Heart right ventricle (tissue), 16 donors: ENCODE measurements at regions not wholly inside any gene's neighbourhood (a gene's known extent, or its start where the extent isn't known, plus 50 kb on each side); places are given as distances from the start of the nearest gene placed in this dataset.

Experiments
- ATAC-seq, 8 donors: fragments of 200-7000 bp; cut with Tn5 transposase; one replicate each; pipeline ENCODE4 v1.9.1; 2020; ENCODE audit warnings: mild to moderate bottlenecking in 8 of 8, moderate library complexity in 8 of 8, moderate number of reproducible peaks in 1 of 8
- DNase-seq, 2 donors: peaks; one replicate each; pipeline ENCODE4 v3.0.0-alpha.2; 2020
- H3K27ac ChIP-seq, 10 donors: fragments of 200-600 bp; sonication (generic) in 2 of 10; one replicate each; pipeline versions ENCODE4 v1.5.0 to v1.8.0; 2020 to 2022; ENCODE audit warnings: mild to moderate bottlenecking in 3 of 10
- H3K27me3 ChIP-seq, 7 donors: fragments of 200-600 bp; one replicate each; pipeline ENCODE4 v1.8.0; 2021 to 2022; ENCODE audit warnings: mild to moderate bottlenecking in 2 of 7
- H3K36me3 ChIP-seq, 9 donors: fragments of 200-600 bp; sonication (generic) in 1 of 9; one replicate each; pipeline versions ENCODE4 v1.5.0 to v1.8.0; 2020 to 2022; ENCODE audit warnings: mild to moderate bottlenecking in 2 of 9
- H3K4me1 ChIP-seq, 9 donors: fragments of 200-600 bp; sonication (generic) in 1 of 9; one replicate each; pipeline versions ENCODE4 v1.5.0 to v1.8.0; 2020 to 2022; ENCODE audit warnings: mild to moderate bottlenecking in 4 of 9
- H3K4me3 ChIP-seq, 10 donors: fragments of 200-600 bp; sonication (generic) in 2 of 10; one replicate each; pipeline versions ENCODE4 v1.5.0 to v1.8.0; 2020 to 2022; ENCODE audit warnings: mild to moderate bottlenecking in 7 of 10, moderate library complexity in 2 of 10
- H3K9me3 ChIP-seq, 11 donors: fragments of 200-600 bp in 10 of 11; sonication (generic) in 2 of 11; one replicate each; pipeline versions ENCODE4 v1.5.0 to v1.8.0; 2013 to 2022; ENCODE audit warnings: mild to moderate bottlenecking in 2 of 11, control low read depth in 1 of 11, moderate library complexity in 1 of 11
- CTCF ChIP-seq, 9 donors: fragments of 200-600 bp; sonication (generic) in 2 of 9; IDR thresholded peaks; one replicate each; pipeline versions ENCODE4 v1.5.0 to v1.8.0; 2021 to 2022; ENCODE audit warnings: antibody characterized with exemption in 9 of 9, mild to moderate bottlenecking in 5 of 9, moderate library complexity in 1 of 9
- WGBS, 2 donors: extraction: QIAGEN DNeasy Blood & Tissue Kit; methylation state at CpG; one replicate each; pipeline ENCODE4 v1.1.7; 2013; ENCODE audit warnings: inconsistent platforms in 1 of 2; 5-methylcytosine and 5-hydroxymethylcytosine counted together
- intact Hi-C, 10 donors: fragments of 100-400 bp; cut with DNase I; formaldehyde crosslinking; loops; one replicate each; pipeline versions ENCODE4 v1.11.1 to v1.14.2; 2022
- donor health status: Arrhythmogenic right ventricular cardiomyopathy.
- donor health status: ischemic (EF 13 %, LVEDD 7.1; RV severe dilation, severe dysfunction).
- donor health status: healthy with polysubstance abuse.
- donor health status: DM: no; HTN: yes; CAD: no.
- donor health status: DM: no; HTN: no; CAD: no.
- donor health status: ischemic (EF 25% LVEDD 6.9; RV normal size, moderate dysfunction).
- donor health status: ischemic (EF 25% LVEDD 5.7; RV mildly dilated, moderate dysfunction).
- donor health status: healthy.
- donor health status: DM: yes; HTN: yes; CAD: no.
- donor health status: Ischemic cardiomyopathy.
- donor health status: ischemic (EF 35%, LVEDD 5.7; RV mildly dilated, moderate dysfunction).
- donor health status: nonischemic (EF 11% LVEDD 7.7; RV severe dilation, severe dysfunction).
- donor health status: DM: yes; HTN: yes; CAD: no.
- donor health status: PGD.
- donor health status: ischemic (EF 29% LVEDD 5.4; RV normal size, mild dysfunction).
- donor health status: nonischemic (EF 23%, LVEDD 6.1; RV moderate dilation, normal function).

DNA sequence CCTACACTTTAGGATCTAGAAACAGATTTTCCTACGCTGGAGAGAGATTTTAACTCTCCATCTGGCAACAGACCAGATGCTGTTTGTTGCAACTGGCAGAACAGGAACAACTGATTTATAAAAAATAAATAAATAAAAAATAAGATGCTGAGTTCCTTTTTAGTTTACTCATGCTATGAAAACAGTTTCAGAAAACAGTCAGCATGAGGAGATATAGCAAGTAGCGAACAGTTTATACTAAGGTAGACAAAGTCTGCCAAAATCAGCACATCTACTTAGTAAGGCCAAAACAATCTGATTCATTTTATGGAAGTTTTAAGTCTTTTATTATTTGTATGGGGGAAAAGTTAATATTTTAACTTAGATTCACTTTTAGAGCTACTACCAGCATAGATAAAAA, 974.0 kb upstream of the CNTNAP5 start:
- ATAC-seq (no peak), DNase-seq (no peak)
- H3K27ac ChIP-seq = no peak overlapping the region
- H3K27me3 ChIP-seq = no peaks in the 10 kb centered on the region
- H3K36me3 ChIP-seq = no peaks in the 10 kb centered on the region
- H3K4me3 ChIP-seq = no peak overlapping the region
- H3K4me1 ChIP-seq = no peaks in the 10 kb centered on the region
- intact Hi-C loops = no loop called here
- TF ChIP-seq CTCF (IDR thresholded peaks at IDR 0.05) = no peak
- 67 to 84% methylated on average over 2 of the region's 2 CpGs for whole genome bisulfite sequencing, 2 donors
- peaks cover 0 to 18% (median 0%) of the 10 kb centered on the region in 11 donors for H3K9me3 ChIP-seq

GRCh38 chr2:123061534-123061933, 963.6 kb upstream of the CNTNAP5 start:
- intact Hi-C loops = no loop called here
- no peak for TF ChIP-seq CTCF (IDR thresholded peaks at IDR 0.05)

DNA sequence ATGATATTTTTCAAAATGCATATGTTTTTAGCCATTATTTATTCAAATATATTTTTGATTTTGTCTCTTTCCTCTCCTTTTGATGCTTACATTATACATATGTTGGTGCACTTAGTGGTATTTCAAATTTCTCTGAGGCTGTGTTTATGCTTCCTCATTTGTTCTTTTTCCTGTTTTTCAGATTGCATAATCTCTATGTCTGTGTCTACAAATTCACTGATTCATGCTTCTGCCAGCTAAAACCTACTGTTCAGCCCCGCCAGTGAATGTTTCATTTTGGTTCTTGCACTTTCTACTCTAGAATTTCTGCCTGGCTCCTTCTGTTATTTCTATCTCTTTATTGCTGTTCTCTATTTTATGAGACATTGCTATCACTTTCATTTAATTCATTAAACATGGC, 951.7 kb upstream of the CNTNAP5 start:
- no peak for TF ChIP-seq CTCF (IDR thresholded peaks at IDR 0.05)
- peaks cover 0 to 11% (median 0%) of the 10 kb centered on the region in 11 donors for H3K9me3 ChIP-seq

More at GRCh38 chr2:123061534-123061933, 963.6 kb upstream of the CNTNAP5 start:
- WGBS, 2 donors = 71 to 74% methylated on average over 2 of the region's 2 CpGs
- H3K4me3 ChIP-seq = no peak overlapping the region
- H3K27me3 ChIP-seq = no peaks in the 10 kb centered on the region
- no peaks in the 10 kb centered on the region for H3K4me1 ChIP-seq
- H3K36me3 ChIP-seq = no peaks in the 10 kb centered on the region
- H3K27ac ChIP-seq = no peak overlapping the region
- H3K9me3 ChIP-seq = peaks cover 0 to 27% (median 4%) of the 10 kb centered on the region in 11 donors
- ATAC-seq = no peak
- DNase-seq = no peak

DNA sequence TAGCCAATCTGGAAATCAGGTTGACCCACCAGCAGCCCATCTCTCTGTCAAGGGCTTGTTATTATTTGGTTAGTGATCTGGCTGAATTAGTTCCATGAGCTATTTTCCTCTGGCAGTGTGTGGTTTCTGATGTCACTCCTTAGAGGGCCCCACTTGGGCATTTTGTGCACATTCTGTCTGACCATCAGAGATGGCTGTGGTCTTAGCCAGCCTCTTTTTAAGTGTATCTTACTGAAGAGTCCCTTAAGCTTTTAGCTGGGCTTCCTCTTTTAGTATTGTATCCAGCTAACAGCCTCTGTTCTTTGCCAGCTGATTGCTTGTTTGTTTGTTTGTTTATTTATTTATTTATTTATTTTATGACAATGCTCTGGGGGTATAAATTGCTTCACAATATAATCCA, 951.1 kb upstream of the CNTNAP5 start:
- DNase-seq (no peak), ATAC-seq (no peak)
- intact Hi-C loops = no loop called here
- no peaks in the 10 kb centered on the region for H3K4me1 ChIP-seq
- peaks cover 0 to 11% (median 0%) of the 10 kb centered on the region in 11 donors for H3K9me3 ChIP-seq
- no peak for TF ChIP-seq CTCF (IDR thresholded peaks at IDR 0.05)
- no peaks in the 10 kb centered on the region for H3K27me3 ChIP-seq
- no peak overlapping the region for H3K4me3 ChIP-seq
- H3K27ac ChIP-seq = no peak overlapping the region
- no peaks in the 10 kb centered on the region for H3K36me3 ChIP-seq

More for the DNA sequence above, 951.7 kb upstream of the CNTNAP5 start:
- ATAC-seq (no peak), DNase-seq (no peak)
- Histone ChIP-seq H3K27ac (no peak overlapping the region), H3K4me1 (no peaks in the 10 kb centered on the region), H3K36me3 (no peaks in the 10 kb centered on the region), H3K27me3 (no peaks in the 10 kb centered on the region), H3K4me3 (no peak overlapping the region)
- whole genome bisulfite sequencing, 2 donors = 29 to 81% methylated on average over 1 of the region's 1 CpG
- intact Hi-C loops = no loop called here
